ENCODE measurements at regions not wholly inside any gene's neighbourhood (a gene's known extent, or its start where the extent isn't known, plus 50 kb on each side); places are given as distances from the start of the nearest gene placed in this dataset.

GRCh38 chr9:8139756-8140155 is 340.2 kb upstream of the DMAC1 start:
- H4K91ac ChIP-seq (ENCODE audit: insufficient read length, low read depth, low read length): no peak overlapping the region
- H4K8ac ChIP-seq (replicated peaks; ENCODE audit: insufficient read length, low read depth, low read length): no peak overlapping the region
- no peaks in the 10 kb centered on the region for H3K27me3 ChIP-seq (ENCODE audit: insufficient read depth, low read length)
- H3K56ac ChIP-seq (ENCODE audit: insufficient read length, low read depth, low read length): no peak overlapping the region
- H2AFZ ChIP-seq (ENCODE audit: low read length): no peak overlapping the region
- H2BK120ac ChIP-seq (ENCODE audit: low read depth, low read length, poor library complexity, severe bottlenecking): no peak overlapping the region
- H3K4me1 Mint-ChIP-seq: peaks cover 11 to 14% of the 10 kb centered on the region in 2 experiments
- H2BK12ac ChIP-seq (ENCODE audit: insufficient read length, low read depth, low read length): no peak overlapping the region
- no peaks in the 10 kb centered on the region for H3K23me2 ChIP-seq (ENCODE audit: insufficient read length, low read depth, low read length, poor library complexity, severe bottlenecking)
- no peaks in the 10 kb centered on the region for H3K27me3 Mint-ChIP-seq (ENCODE audit: low read depth)
- no peak overlapping the region for H3K14ac ChIP-seq (ENCODE audit: insufficient read depth, low read length)
- H3K36me3 Mint-ChIP-seq (ENCODE audit: insufficient read depth in 1 of 3, low read depth in 3 of 3): no peaks in the 10 kb centered on the region
- H3T11ph ChIP-seq (ENCODE audit: low read length): no peak overlapping the region
- no peak overlapping the region for H2BK20ac ChIP-seq (ENCODE audit: low read depth, low read length, poor library complexity, severe bottlenecking)
- DNase-seq: no peak
- H3K4me3 Mint-ChIP-seq: no peak overlapping the region
- H3K9me3 ChIP-seq (ENCODE audit: control insufficient read depth, low read depth, low read length): no peaks in the 10 kb centered on the region
- WGBS (ENCODE audit: extremely low coverage, insufficient read length, low lambda C conversion rate): no CpG with 5 or more reads among the region's 1 CpG
- H3K79me2 ChIP-seq (ENCODE audit: insufficient read depth, low read length): no peaks in the 10 kb centered on the region
- H3K27ac ChIP-seq (ENCODE audit: insufficient read length, low read depth, low read length): no peak overlapping the region
- no peak overlapping the region for H3K23ac ChIP-seq (ENCODE audit: insufficient read length, low read depth, low read length)
- no peaks in the 10 kb centered on the region for H3K79me1 ChIP-seq (ENCODE audit: insufficient read depth, low read depth, low read length, poor library complexity, severe bottlenecking)
- TF ChIP-seq, protein P1, sequence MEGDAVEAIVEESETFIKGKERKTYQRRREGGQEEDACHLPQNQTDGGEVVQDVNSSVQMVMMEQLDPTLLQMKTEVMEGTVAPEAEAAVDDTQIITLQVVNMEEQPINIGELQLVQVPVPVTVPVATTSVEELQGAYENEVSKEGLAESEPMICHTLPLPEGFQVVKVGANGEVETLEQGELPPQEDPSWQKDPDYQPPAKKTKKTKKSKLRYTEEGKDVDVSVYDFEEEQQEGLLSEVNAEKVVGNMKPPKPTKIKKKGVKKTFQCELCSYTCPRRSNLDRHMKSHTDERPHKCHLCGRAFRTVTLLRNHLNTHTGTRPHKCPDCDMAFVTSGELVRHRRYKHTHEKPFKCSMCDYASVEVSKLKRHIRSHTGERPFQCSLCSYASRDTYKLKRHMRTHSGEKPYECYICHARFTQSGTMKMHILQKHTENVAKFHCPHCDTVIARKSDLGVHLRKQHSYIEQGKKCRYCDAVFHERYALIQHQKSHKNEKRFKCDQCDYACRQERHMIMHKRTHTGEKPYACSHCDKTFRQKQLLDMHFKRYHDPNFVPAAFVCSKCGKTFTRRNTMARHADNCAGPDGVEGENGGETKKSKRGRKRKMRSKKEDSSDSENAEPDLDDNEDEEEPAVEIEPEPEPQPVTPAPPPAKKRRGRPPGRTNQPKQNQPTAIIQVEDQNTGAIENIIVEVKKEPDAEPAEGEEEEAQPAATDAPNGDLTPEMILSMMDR (conservative IDR thresholded peaks at IDR 0.05): no peak
- peaks cover 2% of the 10 kb centered on the region; the same call in 1 of the 2 replicates for H3K4me1 ChIP-seq (ENCODE audit: insufficient read depth, low read length)
- H3K4ac ChIP-seq (ENCODE audit: low read depth, low read length): no peak overlapping the region
- no peak overlapping the region for H3K4me2 ChIP-seq (ENCODE audit: insufficient read depth, insufficient read length, low read length)
- no peaks in the 10 kb centered on the region for H3K9me3 Mint-ChIP-seq
- no peak overlapping the region for H3K9ac ChIP-seq (ENCODE audit: extremely low read depth, insufficient read length, low read length)
- H3K18ac ChIP-seq (ENCODE audit: insufficient read length, low read depth, low read length): no peak overlapping the region
- no peak overlapping the region for H2BK15ac ChIP-seq (ENCODE audit: low read depth, low read length)
- no peak overlapping the region for H2BK5ac ChIP-seq (ENCODE audit: insufficient read length, low read length)
- no peaks in the 10 kb centered on the region for H4K20me1 ChIP-seq (ENCODE audit: control insufficient read depth, insufficient read depth, insufficient read length)
- no peak overlapping the region for H4K5ac ChIP-seq (ENCODE audit: insufficient read length, low read depth, low read length)
- H2AK5ac ChIP-seq (ENCODE audit: insufficient read length, low read length): no peak overlapping the region
- no peak overlapping the region for H3K27ac Mint-ChIP-seq

Measured in H9 (cell line).